A673 (cell line): ENCODE measurements at regions not wholly inside any gene's neighbourhood (a gene's known extent, or its start where the extent isn't known, plus 50 kb on each side); places are given as distances from the start of the nearest gene placed in this dataset.

Experiments
- EZH2 ChIP-seq: fragments of 200-600 bp; sonication (generic); IDR thresholded peaks from 2 replicates; pipeline ENCODE4 v1.6.1; 2017; ENCODE audit warnings: borderline replicate concordance, low read depth, mild to moderate bottlenecking, mixed read lengths, antibody characterized with exemption, low read length; ENCODE audit not compliant: poor library complexity, severe bottlenecking
- TF ChIP-seq, protein P1 (sequence below): fragments of 300-800, 200-600 bp; sonication (generic); conservative IDR thresholded peaks from 2 replicates; pipeline ENCODE4 v1.5.1; 2017; ENCODE audit warnings: low read depth, mild to moderate bottlenecking, antibody characterized with exemption, low read length, moderate library complexity, mixed read lengths

DNA sequence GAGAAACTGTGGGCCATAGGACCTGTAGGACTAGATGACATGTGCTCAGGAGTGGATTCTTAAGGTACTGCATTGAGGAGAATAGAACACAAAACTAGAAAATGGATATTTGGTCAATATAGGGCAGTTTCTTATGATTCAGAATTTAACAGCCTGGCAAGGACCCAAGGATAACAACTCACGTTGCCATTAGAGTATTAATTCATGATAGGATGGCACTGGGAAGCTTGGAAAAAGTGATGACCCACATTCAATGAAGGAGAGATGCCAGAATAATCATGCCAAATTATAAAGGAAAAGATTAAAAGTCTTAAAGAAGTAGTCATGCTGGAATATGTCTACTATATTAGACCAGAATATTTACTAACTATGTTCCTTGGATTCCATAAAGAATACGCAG is 594.5 kb downstream of the ANKRD50 start:
- TF ChIP-seq, protein P1, sequence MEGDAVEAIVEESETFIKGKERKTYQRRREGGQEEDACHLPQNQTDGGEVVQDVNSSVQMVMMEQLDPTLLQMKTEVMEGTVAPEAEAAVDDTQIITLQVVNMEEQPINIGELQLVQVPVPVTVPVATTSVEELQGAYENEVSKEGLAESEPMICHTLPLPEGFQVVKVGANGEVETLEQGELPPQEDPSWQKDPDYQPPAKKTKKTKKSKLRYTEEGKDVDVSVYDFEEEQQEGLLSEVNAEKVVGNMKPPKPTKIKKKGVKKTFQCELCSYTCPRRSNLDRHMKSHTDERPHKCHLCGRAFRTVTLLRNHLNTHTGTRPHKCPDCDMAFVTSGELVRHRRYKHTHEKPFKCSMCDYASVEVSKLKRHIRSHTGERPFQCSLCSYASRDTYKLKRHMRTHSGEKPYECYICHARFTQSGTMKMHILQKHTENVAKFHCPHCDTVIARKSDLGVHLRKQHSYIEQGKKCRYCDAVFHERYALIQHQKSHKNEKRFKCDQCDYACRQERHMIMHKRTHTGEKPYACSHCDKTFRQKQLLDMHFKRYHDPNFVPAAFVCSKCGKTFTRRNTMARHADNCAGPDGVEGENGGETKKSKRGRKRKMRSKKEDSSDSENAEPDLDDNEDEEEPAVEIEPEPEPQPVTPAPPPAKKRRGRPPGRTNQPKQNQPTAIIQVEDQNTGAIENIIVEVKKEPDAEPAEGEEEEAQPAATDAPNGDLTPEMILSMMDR = no peak
- TF ChIP-seq EZH2 = no peak
